Upper lobe of left lung (tissue), 4 donors: ENCODE measurements at regions not wholly inside any gene's neighbourhood (a gene's known extent, or its start where the extent isn't known, plus 50 kb on each side); places are given as distances from the start of the nearest gene placed in this dataset.

Experiments
- CTCF ChIP-seq, 6 experiments: fragments of 450-650 bp in 4 of 6; fragments of 200-600 bp in 2 of 6; sonication (generic) in 2 of 6; IDR thresholded peaks; one replicate each; pipeline ENCODE4 v1.5.1; 2016 to 2019; ENCODE audit warnings: antibody characterized with exemption in 6 of 6
- EP300 ChIP-seq, 4 donors: sonication (generic); formaldehyde crosslinking; IDR thresholded peaks; one replicate each; pipeline ENCODE4 v1.5.1; 2017; ENCODE audit warnings: antibody characterized with exemption in 4 of 4, control low read depth in 2 of 4
- POLR2A ChIP-seq, 4 donors: fragments of 450-650 bp; IDR thresholded peaks; one replicate each; pipeline ENCODE4 v1.5.1; 2016 to 2017; ENCODE audit warnings: antibody characterized with exemption in 4 of 4, mild to moderate bottlenecking in 2 of 4
- POLR2AphosphoS5 ChIP-seq, 2 donors: sonication (generic); formaldehyde crosslinking; IDR thresholded peaks; one replicate each; pipeline ENCODE4 v1.5.1; 2017; ENCODE audit warnings: antibody characterized with exemption in 2 of 2

DNA sequence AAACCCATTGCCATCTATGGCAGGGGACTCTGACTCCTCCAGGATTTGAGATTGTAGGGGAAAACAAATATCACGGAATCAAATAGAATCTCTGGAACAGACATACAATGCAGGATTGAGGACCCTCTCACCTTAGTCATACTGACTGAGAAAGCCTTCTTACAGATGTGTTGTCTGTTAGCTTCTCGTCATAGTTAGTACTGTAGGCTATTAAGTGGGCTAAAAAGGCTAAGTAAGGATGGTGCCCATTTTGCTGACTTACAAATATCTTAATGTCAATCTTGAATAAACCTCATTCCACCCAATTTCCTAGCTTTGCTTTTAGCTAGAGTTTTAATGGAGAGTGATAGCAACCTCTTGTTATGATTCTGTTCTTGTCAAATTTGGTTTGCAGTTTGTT is 352.4 kb downstream of the QKI start:
- TF ChIP-seq CTCF (IDR thresholded peaks at IDR 0.05) (no peak), EP300 (IDR thresholded peaks at IDR 0.05) (no peak), POLR2A (IDR thresholded peaks at IDR 0.05) (no peak), POLR2AphosphoS5 (IDR thresholded peaks at IDR 0.05) (no peak)
